OCI-LY3 (cell line): ENCODE measurements at regions not wholly inside any gene's neighbourhood (a gene's known extent, or its start where the extent isn't known, plus 50 kb on each side); places are given as distances from the start of the nearest gene placed in this dataset.
"Not testable (repeated sequence)": the region's sequence is repeated elsewhere in the genome, so short reads cannot be mapped to it uniquely, and the experiment has no call there.

Experiments used
- H2AFZ ChIP-seq: fragments of 200-600, 300-600 bp; shearing (Covaris generic); 2 replicates; pipeline ENCODE4 v1.6.0; 2014; ENCODE audit warnings: antibody characterized with exemption, low read depth, low read length
- H3K27ac ChIP-seq: fragments of 200-600, 300-600 bp; sonication (generic); 2 replicates; pipeline ENCODE4 v1.5.1; 2014; ENCODE audit warnings: mild to moderate bottlenecking, low read length, moderate library complexity, mixed read lengths
- H3K27me3 ChIP-seq: fragments of 200-600, 300-600 bp; sonication (generic); 2 replicates; pipeline ENCODE4 v1.6.1; 2014; ENCODE audit warnings: low read depth, low read length, mixed read lengths
- H3K36me3 ChIP-seq: fragments of 200-600, 300-600 bp; sonication (generic); replicated peaks from 2 replicates; pipeline ENCODE3; 2014; ENCODE audit warnings: low read depth, low read length, mixed read lengths
- H3K4me1 ChIP-seq: fragments of 300-600, 200-600 bp; sonication (generic); 2 replicates; pipeline ENCODE4 v1.6.1; 2014; ENCODE audit warnings: low read length, mixed read lengths
- H3K4me2 ChIP-seq: fragments of 200-600, 300-600 bp; sonication (generic); 2 replicates; pipeline ENCODE4 v1.6.1; 2014; ENCODE audit warnings: low read length, mixed read lengths
- H3K4me3 ChIP-seq: fragments of 300-600, 200-600 bp; sonication (generic); 2 replicates; pipeline ENCODE4 v1.5.1; 2014; ENCODE audit warnings: antibody characterized with exemption, mild to moderate bottlenecking, low read length, moderate library complexity
- H3K79me2 ChIP-seq: fragments of 300-600, 200-600 bp; shearing (Covaris generic); 2 replicates; pipeline ENCODE4 v1.6.1; 2014; ENCODE audit warnings: mild to moderate bottlenecking, low read length, mixed read lengths
- H3K9ac ChIP-seq: fragments of 300-600, 200-600 bp; shearing (Covaris generic); 2 replicates; pipeline ENCODE4 v1.6.0; 2014; ENCODE audit warnings: mild to moderate bottlenecking, low read length, moderate library complexity
- H3K9me3 ChIP-seq: fragments of 200-600, 300-600 bp; shearing (Covaris generic); 2 replicates; pipeline ENCODE4 v1.6.1; 2014; ENCODE audit warnings: low read length, mixed read lengths; ENCODE audit not compliant: insufficient read depth
- H4K20me1 ChIP-seq: fragments of 200-600, 300-600 bp; sonication (generic); 2 replicates; pipeline ENCODE4 v1.6.1; 2016; ENCODE audit warnings: low read length, mixed read lengths; ENCODE audit not compliant: insufficient read depth
- EZH2phosphoT487 ChIP-seq: fragments of 200-600 bp; shearing (Covaris generic); IDR thresholded peaks from 2 replicates; pipeline ENCODE4 v1.6.1; 2018; ENCODE audit warnings: antibody characterized with exemption, mixed run types, low read depth
- TF ChIP-seq, protein P1 (sequence below): fragments of 200-600, 300-600 bp; sonication (generic); IDR thresholded peaks from 2 replicates; pipeline ENCODE4 v1.5.1; 2014; ENCODE audit warnings: antibody characterized with exemption, low read length, low read depth

- no peak overlapping the region for H3K9ac ChIP-seq
- no peaks in the 10 kb centered on the region for H3K27me3 ChIP-seq
- H3K4me3 ChIP-seq, result no peak overlapping the region
- no peaks in the 10 kb centered on the region for H3K4me1 ChIP-seq
- H3K79me2 ChIP-seq, result no peaks in the 10 kb centered on the region
- H2AFZ ChIP-seq, result no peak overlapping the region
- H3K36me3 ChIP-seq, result no peaks in the 10 kb centered on the region
- H3K27ac ChIP-seq, result no peak overlapping the region
- no peak overlapping the region for H3K4me2 ChIP-seq
- no peak for TF ChIP-seq EZH2phosphoT487
- TF ChIP-seq, protein P1, sequence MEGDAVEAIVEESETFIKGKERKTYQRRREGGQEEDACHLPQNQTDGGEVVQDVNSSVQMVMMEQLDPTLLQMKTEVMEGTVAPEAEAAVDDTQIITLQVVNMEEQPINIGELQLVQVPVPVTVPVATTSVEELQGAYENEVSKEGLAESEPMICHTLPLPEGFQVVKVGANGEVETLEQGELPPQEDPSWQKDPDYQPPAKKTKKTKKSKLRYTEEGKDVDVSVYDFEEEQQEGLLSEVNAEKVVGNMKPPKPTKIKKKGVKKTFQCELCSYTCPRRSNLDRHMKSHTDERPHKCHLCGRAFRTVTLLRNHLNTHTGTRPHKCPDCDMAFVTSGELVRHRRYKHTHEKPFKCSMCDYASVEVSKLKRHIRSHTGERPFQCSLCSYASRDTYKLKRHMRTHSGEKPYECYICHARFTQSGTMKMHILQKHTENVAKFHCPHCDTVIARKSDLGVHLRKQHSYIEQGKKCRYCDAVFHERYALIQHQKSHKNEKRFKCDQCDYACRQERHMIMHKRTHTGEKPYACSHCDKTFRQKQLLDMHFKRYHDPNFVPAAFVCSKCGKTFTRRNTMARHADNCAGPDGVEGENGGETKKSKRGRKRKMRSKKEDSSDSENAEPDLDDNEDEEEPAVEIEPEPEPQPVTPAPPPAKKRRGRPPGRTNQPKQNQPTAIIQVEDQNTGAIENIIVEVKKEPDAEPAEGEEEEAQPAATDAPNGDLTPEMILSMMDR, result no peak
- no peaks in the 10 kb centered on the region for H4K20me1 ChIP-seq
- no peaks in the 10 kb centered on the region for H3K9me3 ChIP-seq
Observed at GRCh38 chr4:166197166-166197565, 324.1 kb downstream of the TLL1 start.

DNA sequence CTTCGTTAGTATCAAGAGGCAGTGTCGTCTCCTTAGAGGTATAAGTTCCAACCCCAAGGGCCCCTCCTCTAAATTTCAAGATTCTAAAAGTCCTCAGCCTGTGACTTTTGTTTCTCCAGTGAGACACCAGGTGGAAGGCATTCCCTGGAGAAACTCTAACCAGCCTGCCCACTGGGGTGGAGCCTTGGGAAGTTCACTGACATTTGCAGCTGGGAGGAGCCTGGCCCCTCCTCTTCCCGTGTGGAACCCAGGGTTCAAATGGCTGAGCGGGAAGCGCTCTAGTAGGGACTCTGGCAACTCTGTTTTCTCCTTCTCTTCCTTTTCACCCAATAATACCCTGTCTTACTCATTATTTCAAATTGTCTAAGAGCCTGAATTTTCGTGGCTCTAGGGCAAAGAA lies 325.0 kb downstream of the TLL1 start:
- no peak for TF ChIP-seq EZH2phosphoT487
- TF ChIP-seq, protein P1, result no peak
- Histone ChIP-seq H3K9ac (no peak overlapping the region), H3K4me2 (no peak overlapping the region)

DNA sequence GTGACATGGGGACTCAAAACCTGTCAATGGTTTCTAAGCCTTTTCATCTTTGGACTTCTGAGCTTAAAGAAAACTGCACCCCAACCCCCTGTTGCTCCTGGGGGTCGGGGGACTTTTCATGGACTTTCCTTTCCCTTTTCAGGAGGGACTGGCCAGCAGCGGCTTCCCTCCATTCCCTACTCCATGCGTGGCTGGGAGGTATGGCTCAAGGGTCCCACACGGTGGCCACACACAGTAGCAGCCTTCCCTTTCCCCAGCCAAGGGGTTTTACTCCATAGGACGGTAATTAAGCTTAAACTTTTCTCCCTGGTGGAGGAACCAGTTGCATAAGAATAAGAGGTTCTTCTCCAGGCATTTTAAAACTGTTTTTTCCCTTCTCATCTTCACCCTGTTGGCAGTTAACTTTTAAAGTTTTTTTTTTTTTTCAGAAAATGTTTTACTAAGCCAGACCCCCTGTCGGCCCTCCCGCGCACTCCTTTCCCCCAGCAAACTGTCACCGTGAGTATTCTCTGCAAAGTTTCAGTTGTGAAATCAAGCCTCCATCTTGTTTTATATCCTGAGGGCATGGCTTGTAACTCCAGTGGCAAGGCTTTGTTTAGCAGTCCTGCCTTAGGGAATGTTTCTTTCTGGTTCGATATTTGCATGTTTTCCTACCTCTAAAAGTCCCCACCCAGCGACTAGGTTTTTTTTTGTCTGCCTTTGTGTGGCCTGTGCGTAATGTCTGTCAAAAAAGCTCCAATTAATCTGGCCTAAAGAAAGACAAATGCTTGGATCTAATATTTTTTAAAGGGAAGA lies 325.7 kb downstream of the TLL1 start:
- Histone ChIP-seq H3K4me3 (no peak overlapping the region), H4K20me1 (no peaks in the 10 kb centered on the region), H3K27ac (no peak overlapping the region), H3K27me3 (no peaks in the 10 kb centered on the region), H3K9ac (no peak overlapping the region), H3K79me2 (no peaks in the 10 kb centered on the region), H3K4me2 (no peak overlapping the region), H3K9me3 (no peaks in the 10 kb centered on the region), H2AFZ (no peak overlapping the region), H3K36me3 (no peaks in the 10 kb centered on the region), H3K4me1 (no peaks in the 10 kb centered on the region)
- TF ChIP-seq, protein P1, result no peak
- no peak for TF ChIP-seq EZH2phosphoT487

More for the DNA sequence above, 325.0 kb downstream of the TLL1 start:
- Histone ChIP-seq H3K79me2 (no peaks in the 10 kb centered on the region), H3K27me3 (no peaks in the 10 kb centered on the region), H4K20me1 (no peaks in the 10 kb centered on the region), H3K27ac (no peak overlapping the region), H3K9me3 (no peaks in the 10 kb centered on the region), H3K4me3 (no peak overlapping the region), H3K4me1 (no peaks in the 10 kb centered on the region), H3K36me3 (no peaks in the 10 kb centered on the region), H2AFZ (no peak overlapping the region)

DNA sequence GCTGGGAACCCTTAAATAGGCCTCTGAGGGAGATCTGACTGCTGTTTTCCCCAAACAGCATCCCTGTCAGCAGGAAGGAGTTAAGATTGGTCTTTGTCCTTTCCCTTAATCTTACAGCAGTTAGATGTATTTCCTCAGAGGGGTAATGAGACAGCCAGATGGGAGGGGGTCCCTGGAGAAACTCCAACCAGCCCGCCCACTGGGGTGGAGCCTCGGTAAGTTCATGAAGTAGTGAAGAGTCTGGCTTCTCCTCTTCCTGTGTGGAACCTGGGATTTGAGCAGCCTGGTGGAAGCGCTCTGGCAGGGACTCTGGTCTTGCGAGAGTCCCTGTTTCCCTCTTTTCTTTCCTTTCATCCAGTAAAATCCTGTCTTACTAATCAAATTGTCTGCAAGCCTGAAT lies 330.0 kb downstream of the TLL1 start:
- Histone ChIP-seq H3K4me3 (no peak overlapping the region), H3K27me3 (no peaks in the 10 kb centered on the region), H3K4me2 (no peak overlapping the region), H3K79me2 (no peaks in the 10 kb centered on the region), H3K4me1 (no peaks in the 10 kb centered on the region), H3K36me3 (no peaks in the 10 kb centered on the region), H3K9me3 (no peaks in the 10 kb centered on the region), H3K9ac (no peak overlapping the region), H3K27ac (no peak overlapping the region), H4K20me1 (no peaks in the 10 kb centered on the region), H2AFZ (no peak overlapping the region)
- TF ChIP-seq EZH2phosphoT487, result no peak
- TF ChIP-seq, protein P1, result no peak

GRCh38 chr4:166212326-166212725 lies 339.3 kb downstream of the TLL1 start:
- not testable (repeated sequence) for H2AFZ ChIP-seq

More at GRCh38 chr4:166212326-166212725, 339.3 kb downstream of the TLL1 start:
- H3K4me2 ChIP-seq, H3K36me3 ChIP-seq, H3K27ac ChIP-seq, H4K20me1 ChIP-seq, H3K9ac ChIP-seq, H3K27me3 ChIP-seq, H3K79me2 ChIP-seq, H3K4me3 ChIP-seq, H3K4me1 ChIP-seq: not testable (repeated sequence)
- H3K9me3 ChIP-seq, result peaks cover 12% of the 10 kb centered on the region; the same call in 1 of the 2 replicates
